Loucy (cell line): ENCODE measurements at regions not wholly inside any gene's neighbourhood (a gene's known extent, or its start where the extent isn't known, plus 50 kb on each side); places are given as distances from the start of the nearest gene placed in this dataset.

ENCODE experiments used
- H2AFZ ChIP-seq: fragments of 200-600 bp; sonication (generic); 2 replicates; pipeline ENCODE4 v1.6.0; 2016; ENCODE audit warnings: antibody characterized with exemption, mild to moderate bottlenecking, low read length, moderate library complexity
- H3F3A ChIP-seq: fragments of 200-600 bp; 2 replicates; pipeline ENCODE4 v1.6.0; 2016; ENCODE audit warnings: antibody characterized with exemption, low read depth, mild to moderate bottlenecking
- H3K27me3 ChIP-seq: fragments of 200-600 bp; sonication (generic); 2 replicates; pipeline ENCODE4 v1.6.1; 2014; ENCODE audit warnings: low read length, mild to moderate bottlenecking; ENCODE audit not compliant: insufficient read depth, poor library complexity, severe bottlenecking
- H3K36me3 ChIP-seq: fragments of 200-600 bp; sonication (generic); 2 replicates; pipeline ENCODE4 v1.6.1; 2016; ENCODE audit warnings: low read length; ENCODE audit not compliant: insufficient read depth
- H3K4me1 ChIP-seq: fragments of 200-600 bp; sonication (generic); 2 replicates; pipeline ENCODE4 v1.5.1; 2014; ENCODE audit warnings: low read length, mild to moderate bottlenecking; ENCODE audit not compliant: insufficient read depth, poor library complexity, severe bottlenecking
- H3K4me2 ChIP-seq: fragments of 200-600 bp; sonication (generic); 2 replicates; pipeline ENCODE4 v1.6.0; 2014; ENCODE audit warnings: antibody characterized with exemption, low read length, low read depth, mild to moderate bottlenecking; ENCODE audit not compliant: poor library complexity, severe bottlenecking
- H3K4me3 ChIP-seq: fragments of 200-600 bp; sonication (generic); 2 replicates; pipeline ENCODE4 v1.5.1; 2014; ENCODE audit warnings: low read length, mild to moderate bottlenecking, mixed read lengths; ENCODE audit not compliant: poor library complexity, severe bottlenecking
- H3K79me2 ChIP-seq: fragments of 200-600 bp; sonication (generic); 2 replicates; pipeline ENCODE4 v1.6.1; 2014; ENCODE audit warnings: low read length; ENCODE audit not compliant: insufficient read depth
- H3K9ac ChIP-seq: fragments of 200-600 bp; sonication (generic); 2 replicates; pipeline ENCODE4 v1.6.0; 2014; ENCODE audit warnings: mild to moderate bottlenecking, low read depth, low read length, moderate library complexity; ENCODE audit not compliant: poor library complexity, severe bottlenecking
- H3K9me2 ChIP-seq: fragments of 200-600 bp; sonication (generic); replicated peaks from 2 replicates; pipeline ENCODE4 v1.6.1; 2016; ENCODE audit warnings: low read depth, low read length, mixed read lengths
- H3K9me3 ChIP-seq: fragments of 200-600 bp; sonication (generic); 2 replicates; pipeline ENCODE4 v1.6.1; 2014; ENCODE audit warnings: mild to moderate bottlenecking, antibody characterized with exemption, low read length, low read depth; ENCODE audit not compliant: insufficient read depth
- H4K20me1 ChIP-seq: fragments of 200-600 bp; sonication (generic); 2 replicates; pipeline ENCODE4 v1.6.0; 2014; ENCODE audit warnings: antibody characterized with exemption, low read length, mild to moderate bottlenecking; ENCODE audit not compliant: insufficient read depth, poor library complexity, severe bottlenecking
- CTCF ChIP-seq: fragments of 200-600 bp; sonication (generic); conservative IDR thresholded peaks from 2 replicates; pipeline ENCODE4 v1.5.1; 2014; ENCODE audit warnings: mild to moderate bottlenecking, antibody characterized with exemption, low read length
- EZH2phosphoT487 ChIP-seq: fragments of 200-600 bp; IDR thresholded peaks from 2 replicates; pipeline ENCODE4 v1.6.1; 2018; ENCODE audit warnings: antibody characterized with exemption, mild to moderate bottlenecking, moderate library complexity, borderline replicate concordance

- H3K27me3 ChIP-seq, result no peaks in the 10 kb centered on the region
- H3K36me3 ChIP-seq, result no peaks in the 10 kb centered on the region
- no peaks in the 10 kb centered on the region for H3K79me2 ChIP-seq
- H3F3A ChIP-seq, result no peaks in the 10 kb centered on the region
- H3K4me2 ChIP-seq, result peak overlapping the region; percentile 68
- peak overlapping the region; percentile 57; the same call in 1 of the 2 replicates for H2AFZ ChIP-seq
- peak overlapping the region; percentile 56 for H3K9ac ChIP-seq
- peak overlapping the region; percentile 44 for H3K4me3 ChIP-seq
- no peaks in the 10 kb centered on the region for H3K9me2 ChIP-seq
- no peaks in the 10 kb centered on the region for H3K9me3 ChIP-seq
- no peaks in the 10 kb centered on the region for H4K20me1 ChIP-seq
- peaks cover 31% of the 10 kb centered on the region for H3K4me1 ChIP-seq
- TF ChIP-seq CTCF (no peak), EZH2phosphoT487 (no peak)
Observed at GRCh38 chr7:101733713-101734475, 83.5 kb upstream of the CUX1 start.

GRCh38 chr7:101736084-101736483 is 81.3 kb upstream of the CUX1 start:
- Histone ChIP-seq H3K4me2 (no peak overlapping the region), H3K27me3 (no peaks in the 10 kb centered on the region), H3K79me2 (no peaks in the 10 kb centered on the region), H3K4me3 (no peak overlapping the region), H3K9me3 (no peaks in the 10 kb centered on the region), H3K9me2 (no peaks in the 10 kb centered on the region), H3K4me1 (peaks cover 51% of the 10 kb centered on the region), H4K20me1 (no peaks in the 10 kb centered on the region), H2AFZ (no peak overlapping the region), H3F3A (peaks cover 8% of the 10 kb centered on the region; the same call in 1 of the 2 replicates), H3K36me3 (no peaks in the 10 kb centered on the region), H3K9ac (no peak overlapping the region)
- no peak for TF ChIP-seq EZH2phosphoT487
- no peak for TF ChIP-seq CTCF

- H3K4me1 ChIP-seq, result peaks cover 70% of the 10 kb centered on the region
- no peaks in the 10 kb centered on the region for H4K20me1 ChIP-seq
- H3K9ac ChIP-seq, result peak overlapping the region; percentile 95
- H2AFZ ChIP-seq, result no peak overlapping the region
- H3K4me3 ChIP-seq, result peak overlapping the region; percentile 73
- H3K9me3 ChIP-seq, result no peaks in the 10 kb centered on the region
- no peak for TF ChIP-seq EZH2phosphoT487
- H3K9me2 ChIP-seq, result no peaks in the 10 kb centered on the region
- peaks cover 17% of the 10 kb centered on the region; the same call in 1 of the 2 replicates for H3F3A ChIP-seq
- no peaks in the 10 kb centered on the region for H3K27me3 ChIP-seq
- no peaks in the 10 kb centered on the region for H3K36me3 ChIP-seq
- H3K4me2 ChIP-seq, result peak overlapping the region; percentile 87
- H3K79me2 ChIP-seq, result peaks cover 26% of the 10 kb centered on the region
Observed at GRCh38 chr7:101739775-101740398, 77.5 kb upstream of the CUX1 start.
